Neural cell (in vitro differentiated cells): ENCODE measurements at regions not wholly inside any gene's neighbourhood (a gene's known extent, or its start where the extent isn't known, plus 50 kb on each side); places are given as distances from the start of the nearest gene placed in this dataset.

Experiments used
- H2AFZ ChIP-seq: fragments of 200-600, 300-800 bp; sonication (generic), shearing (Covaris generic); 2 replicates; pipeline ENCODE4 v1.6.0; 2014; ENCODE audit warnings: low read depth, mild to moderate bottlenecking, antibody characterized with exemption, low read length, moderate library complexity
- H3F3A ChIP-seq: fragments of 200-600 bp; shearing (Covaris generic); 2 replicates; pipeline ENCODE4 v1.6.1; 2016; ENCODE audit warnings: mild to moderate bottlenecking, moderate library complexity, mixed read lengths, antibody characterized with exemption, low read length; ENCODE audit not compliant: insufficient read depth, poor library complexity, severe bottlenecking
- H3K27ac ChIP-seq: fragments of 200-600, 300-800 bp; sonication (generic), shearing (Covaris generic); 2 replicates; pipeline ENCODE4 v1.5.1; 2014; ENCODE audit warnings: mild to moderate bottlenecking, low read length, moderate library complexity
- H3K27me3 ChIP-seq: fragments of 300-800, 200-600 bp; sonication (generic), shearing (Covaris generic); 2 replicates; pipeline ENCODE4 v1.6.0; 2014; ENCODE audit warnings: mild to moderate bottlenecking, low read depth, low read length, moderate library complexity; ENCODE audit not compliant: insufficient read depth
- H3K36me3 ChIP-seq: fragments of 300-800, 200-600 bp; sonication (generic), shearing (Covaris generic); 2 replicates; pipeline ENCODE4 v1.5.1; 2014; ENCODE audit warnings: mild to moderate bottlenecking, antibody characterized with exemption, low read length, moderate library complexity; ENCODE audit not compliant: insufficient read depth
- H3K4me2 ChIP-seq: fragments of 300-800, 200-600 bp; sonication (generic), shearing (Covaris generic); 2 replicates; pipeline ENCODE4 v1.6.0; 2014; ENCODE audit warnings: mild to moderate bottlenecking, low read length
- H3K4me3 ChIP-seq: fragments of 300-800, 200-600 bp; sonication (generic), shearing (Covaris generic); 2 replicates; pipeline ENCODE4 v1.5.1; 2014; ENCODE audit warnings: mild to moderate bottlenecking, low read length, moderate library complexity
- H3K79me2 ChIP-seq: fragments of 200-600 bp; shearing (Covaris generic); replicated peaks from 2 replicates; pipeline ENCODE4 v1.6.0; 2014; ENCODE audit warnings: mild to moderate bottlenecking, low read length, moderate library complexity; ENCODE audit not compliant: insufficient read depth
- H3K9ac ChIP-seq: fragments of 300-800, 200-600 bp; sonication (generic), shearing (Covaris generic); 2 replicates; pipeline ENCODE4 v1.6.1; 2016; ENCODE audit warnings: mild to moderate bottlenecking, low read length, mixed read lengths
- H3K9me2 ChIP-seq: fragments of 200-600 bp; shearing (Covaris generic); 2 replicates; pipeline ENCODE4 v1.6.1; 2016; ENCODE audit warnings: mild to moderate bottlenecking, low read length, mixed read lengths; ENCODE audit not compliant: insufficient read depth
- H3K9me3 ChIP-seq: fragments of 200-600, 300-800 bp; sonication (generic), shearing (Covaris generic); 2 replicates; pipeline ENCODE4 v1.6.1; 2016; ENCODE audit warnings: mild to moderate bottlenecking, mixed run types, low read length, moderate library complexity, mixed read lengths
- H4K20me1 ChIP-seq: fragments of 200-600 bp; shearing (Covaris generic); 2 replicates; pipeline ENCODE4 v1.6.1; 2016; ENCODE audit warnings: mild to moderate bottlenecking, mixed run types; ENCODE audit not compliant: insufficient read depth
- CTCF ChIP-seq: fragments of 450-650 bp; IDR thresholded peaks from 2 replicates; pipeline ENCODE4 v1.5.1; 2014; ENCODE audit warnings: antibody characterized with exemption, mild to moderate bottlenecking, moderate library complexity; ENCODE audit not compliant: poor library complexity, severe bottlenecking
- EP300 ChIP-seq: fragments of 450-650 bp; conservative IDR thresholded peaks from 2 replicates; pipeline ENCODE4 v1.6.1; 2014; ENCODE audit warnings: antibody characterized with exemption, mild to moderate bottlenecking, moderate library complexity; ENCODE audit not compliant: poor library complexity, severe bottlenecking
- EZH2 ChIP-seq: fragments of 200-600, 300-800 bp; shearing (Covaris generic), sonication (generic); IDR thresholded peaks from 2 replicates; pipeline ENCODE4 v1.6.1; 2014; ENCODE audit warnings: antibody characterized with exemption, low read length, borderline replicate concordance, mild to moderate bottlenecking; ENCODE audit not compliant: insufficient read depth, poor library complexity, severe bottlenecking
- MXI1 ChIP-seq: fragments of 450-650 bp; conservative IDR thresholded peaks from 2 replicates; pipeline ENCODE4 v1.6.1; 2014; ENCODE audit warnings: antibody characterized with exemption, mild to moderate bottlenecking; ENCODE audit not compliant: poor library complexity, severe bottlenecking
- POLR2AphosphoS5 ChIP-seq: IDR thresholded peaks from 2 replicates; pipeline ENCODE4 v1.6.1; 2012
- RAD21 ChIP-seq: fragments of 450-650 bp; conservative IDR thresholded peaks from 2 replicates; pipeline ENCODE4 v1.6.1; 2014; ENCODE audit warnings: antibody characterized with exemption, mild to moderate bottlenecking, moderate library complexity
- REST ChIP-seq: IDR thresholded peaks from 2 replicates; pipeline ENCODE4 v1.6.1; 2012; ENCODE audit warnings: borderline replicate concordance
- SMC3 ChIP-seq: fragments of 450-650 bp; conservative IDR thresholded peaks from 2 replicates; pipeline ENCODE4 v1.6.1; 2014; ENCODE audit warnings: antibody characterized with exemption, mild to moderate bottlenecking, moderate library complexity; ENCODE audit not compliant: poor library complexity
- TAF1 ChIP-seq: IDR thresholded peaks from 2 replicates; pipeline ENCODE4 v1.6.1; 2012; ENCODE audit warnings: low read depth

GRCh38 chr10:130929422-130930325 is 381.8 kb downstream of the TCERG1L start:
- Histone ChIP-seq H3K9ac (no peak overlapping the region), H3K9me3 (no peaks in the 10 kb centered on the region), H3K27me3 (no peaks in the 10 kb centered on the region)

More at GRCh38 chr10:130929422-130930325, 381.8 kb downstream of the TCERG1L start:
- H3K4me3 ChIP-seq, result no peak overlapping the region
- no peaks in the 10 kb centered on the region for H3K36me3 ChIP-seq
- H3F3A ChIP-seq, result no peaks in the 10 kb centered on the region
- H3K9me2 ChIP-seq, result no peaks in the 10 kb centered on the region
- H4K20me1 ChIP-seq, result no peaks in the 10 kb centered on the region
- H3K27ac ChIP-seq, result no peak overlapping the region
- H2AFZ ChIP-seq, result no peak overlapping the region
- H3K79me2 ChIP-seq, result no peaks in the 10 kb centered on the region
- no peak overlapping the region for H3K4me2 ChIP-seq
- TF ChIP-seq TAF1 (no peak), EP300 (no peak), POLR2AphosphoS5 (no peak), CTCF (no peak), RAD21 (no peak), SMC3 (no peak), REST (no peak), EZH2 (no peak), MXI1 (no peak)
